Neural cell (in vitro differentiated cells): ENCODE measurements at regions not wholly inside any gene's neighbourhood (a gene's known extent, or its start where the extent isn't known, plus 50 kb on each side); places are given as distances from the start of the nearest gene placed in this dataset.

Source experiments
- CTCF ChIP-seq: fragments of 450-650 bp; IDR thresholded peaks from 2 replicates; pipeline ENCODE4 v1.5.1; 2014; ENCODE audit warnings: antibody characterized with exemption, mild to moderate bottlenecking, moderate library complexity; ENCODE audit not compliant: poor library complexity, severe bottlenecking
- EP300 ChIP-seq: fragments of 450-650 bp; conservative IDR thresholded peaks from 2 replicates; pipeline ENCODE4 v1.6.1; 2014; ENCODE audit warnings: antibody characterized with exemption, mild to moderate bottlenecking, moderate library complexity; ENCODE audit not compliant: poor library complexity, severe bottlenecking
- EZH2 ChIP-seq: fragments of 200-600, 300-800 bp; shearing (Covaris generic), sonication (generic); IDR thresholded peaks from 2 replicates; pipeline ENCODE4 v1.6.1; 2014; ENCODE audit warnings: antibody characterized with exemption, low read length, borderline replicate concordance, mild to moderate bottlenecking; ENCODE audit not compliant: insufficient read depth, poor library complexity, severe bottlenecking
- POLR2AphosphoS5 ChIP-seq: IDR thresholded peaks from 2 replicates; pipeline ENCODE4 v1.6.1; 2012
- RAD21 ChIP-seq: fragments of 450-650 bp; conservative IDR thresholded peaks from 2 replicates; pipeline ENCODE4 v1.6.1; 2014; ENCODE audit warnings: antibody characterized with exemption, mild to moderate bottlenecking, moderate library complexity
- SMC3 ChIP-seq: fragments of 450-650 bp; conservative IDR thresholded peaks from 2 replicates; pipeline ENCODE4 v1.6.1; 2014; ENCODE audit warnings: antibody characterized with exemption, mild to moderate bottlenecking, moderate library complexity; ENCODE audit not compliant: poor library complexity
- TAF1 ChIP-seq: IDR thresholded peaks from 2 replicates; pipeline ENCODE4 v1.6.1; 2012; ENCODE audit warnings: low read depth

- TF ChIP-seq SMC3 (no peak), CTCF (no peak), EP300 (no peak), EZH2 (no peak), POLR2AphosphoS5 (no peak), TAF1 (no peak), RAD21 (no peak)
Observed at GRCh38 chr9:16215353-16215680, 655.2 kb downstream of the BNC2 start.
